ENCODE measurements at regions not wholly inside any gene's neighbourhood (a gene's known extent, or its start where the extent isn't known, plus 50 kb on each side); places are given as distances from the start of the nearest gene placed in this dataset.

DNA sequence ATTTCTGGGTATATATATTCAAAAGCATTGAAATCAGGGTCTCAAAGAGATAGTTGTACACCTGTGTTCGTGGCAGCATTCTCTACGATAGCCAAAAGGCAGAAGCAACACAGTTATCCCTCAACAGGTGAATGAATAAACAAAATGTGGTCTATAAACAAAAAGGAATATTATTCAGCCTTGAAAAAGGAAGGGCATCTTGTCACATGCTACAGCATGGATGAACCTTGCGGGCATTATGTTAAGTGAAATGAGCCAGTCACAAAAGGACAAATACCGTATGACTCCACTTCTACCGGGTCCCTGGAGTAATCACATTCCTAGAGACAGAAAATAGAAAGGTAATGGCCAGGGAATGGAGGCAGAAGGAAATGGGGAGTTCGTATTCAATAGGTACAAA lies 228.8 kb downstream of the SH3BP4 start:
- no peak for DNase-seq (ENCODE audit: low read depth in 1 of 2, low spot score in 1 of 2)
- no peaks in the 10 kb centered on the region for H3K27me3 ChIP-seq (ENCODE audit: insufficient read depth, poor library complexity, severe bottlenecking)
- H3K4me3 ChIP-seq (replicated peaks; ENCODE audit: insufficient read depth, low read length): no peak overlapping the region
- no peak overlapping the region for H3K27ac ChIP-seq (replicated peaks)
- TF ChIP-seq, protein P1, sequence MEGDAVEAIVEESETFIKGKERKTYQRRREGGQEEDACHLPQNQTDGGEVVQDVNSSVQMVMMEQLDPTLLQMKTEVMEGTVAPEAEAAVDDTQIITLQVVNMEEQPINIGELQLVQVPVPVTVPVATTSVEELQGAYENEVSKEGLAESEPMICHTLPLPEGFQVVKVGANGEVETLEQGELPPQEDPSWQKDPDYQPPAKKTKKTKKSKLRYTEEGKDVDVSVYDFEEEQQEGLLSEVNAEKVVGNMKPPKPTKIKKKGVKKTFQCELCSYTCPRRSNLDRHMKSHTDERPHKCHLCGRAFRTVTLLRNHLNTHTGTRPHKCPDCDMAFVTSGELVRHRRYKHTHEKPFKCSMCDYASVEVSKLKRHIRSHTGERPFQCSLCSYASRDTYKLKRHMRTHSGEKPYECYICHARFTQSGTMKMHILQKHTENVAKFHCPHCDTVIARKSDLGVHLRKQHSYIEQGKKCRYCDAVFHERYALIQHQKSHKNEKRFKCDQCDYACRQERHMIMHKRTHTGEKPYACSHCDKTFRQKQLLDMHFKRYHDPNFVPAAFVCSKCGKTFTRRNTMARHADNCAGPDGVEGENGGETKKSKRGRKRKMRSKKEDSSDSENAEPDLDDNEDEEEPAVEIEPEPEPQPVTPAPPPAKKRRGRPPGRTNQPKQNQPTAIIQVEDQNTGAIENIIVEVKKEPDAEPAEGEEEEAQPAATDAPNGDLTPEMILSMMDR (IDR thresholded peaks at IDR 0.05; ENCODE audit: insufficient read depth, low read length): no peak
- TF ChIP-seq POLR2AphosphoS5 (IDR thresholded peaks at IDR 0.05; ENCODE audit: low read depth) (no peak), GABPA (IDR thresholded peaks at IDR 0.05; ENCODE audit: low read depth) (no peak), SPI1 (IDR thresholded peaks at IDR 0.05; ENCODE audit: borderline replicate concordance, low read depth) (no peak)
- TF ChIP-seq, protein P2, sequence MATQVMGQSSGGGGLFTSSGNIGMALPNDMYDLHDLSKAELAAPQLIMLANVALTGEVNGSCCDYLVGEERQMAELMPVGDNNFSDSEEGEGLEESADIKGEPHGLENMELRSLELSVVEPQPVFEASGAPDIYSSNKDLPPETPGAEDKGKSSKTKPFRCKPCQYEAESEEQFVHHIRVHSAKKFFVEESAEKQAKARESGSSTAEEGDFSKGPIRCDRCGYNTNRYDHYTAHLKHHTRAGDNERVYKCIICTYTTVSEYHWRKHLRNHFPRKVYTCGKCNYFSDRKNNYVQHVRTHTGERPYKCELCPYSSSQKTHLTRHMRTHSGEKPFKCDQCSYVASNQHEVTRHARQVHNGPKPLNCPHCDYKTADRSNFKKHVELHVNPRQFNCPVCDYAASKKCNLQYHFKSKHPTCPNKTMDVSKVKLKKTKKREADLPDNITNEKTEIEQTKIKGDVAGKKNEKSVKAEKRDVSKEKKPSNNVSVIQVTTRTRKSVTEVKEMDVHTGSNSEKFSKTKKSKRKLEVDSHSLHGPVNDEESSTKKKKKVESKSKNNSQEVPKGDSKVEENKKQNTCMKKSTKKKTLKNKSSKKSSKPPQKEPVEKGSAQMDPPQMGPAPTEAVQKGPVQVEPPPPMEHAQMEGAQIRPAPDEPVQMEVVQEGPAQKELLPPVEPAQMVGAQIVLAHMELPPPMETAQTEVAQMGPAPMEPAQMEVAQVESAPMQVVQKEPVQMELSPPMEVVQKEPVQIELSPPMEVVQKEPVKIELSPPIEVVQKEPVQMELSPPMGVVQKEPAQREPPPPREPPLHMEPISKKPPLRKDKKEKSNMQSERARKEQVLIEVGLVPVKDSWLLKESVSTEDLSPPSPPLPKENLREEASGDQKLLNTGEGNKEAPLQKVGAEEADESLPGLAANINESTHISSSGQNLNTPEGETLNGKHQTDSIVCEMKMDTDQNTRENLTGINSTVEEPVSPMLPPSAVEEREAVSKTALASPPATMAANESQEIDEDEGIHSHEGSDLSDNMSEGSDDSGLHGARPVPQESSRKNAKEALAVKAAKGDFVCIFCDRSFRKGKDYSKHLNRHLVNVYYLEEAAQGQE (IDR thresholded peaks at IDR 0.05; ENCODE audit: insufficient replicate concordance, low read depth): no peak

DNA sequence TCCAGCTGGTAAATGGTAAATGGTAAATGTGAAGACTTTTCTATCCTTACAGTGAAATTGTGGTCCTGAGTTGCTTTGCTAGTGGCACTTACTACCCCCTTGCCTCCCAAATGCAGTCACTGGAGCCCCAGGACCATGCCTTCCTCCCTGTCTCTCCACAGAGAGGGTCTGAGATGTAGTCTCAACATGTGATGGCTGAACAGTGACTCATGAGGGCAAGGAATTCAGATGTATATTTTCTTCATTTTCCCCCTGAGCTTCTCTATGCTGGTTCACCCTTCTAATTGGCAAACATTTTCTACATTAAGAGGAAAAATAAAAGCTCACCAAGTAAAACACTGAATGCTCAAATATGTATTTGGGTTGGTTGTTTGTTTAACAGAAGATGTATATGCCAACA lies 232.0 kb downstream of the SH3BP4 start:
- H3K4me3 ChIP-seq (replicated peaks; ENCODE audit: insufficient read depth, low read length): no peak overlapping the region
- DNase-seq (ENCODE audit: low read depth in 1 of 2, low spot score in 1 of 2): no peak
- no peak overlapping the region for H3K27ac ChIP-seq (replicated peaks)
- no peaks in the 10 kb centered on the region for H3K27me3 ChIP-seq (ENCODE audit: insufficient read depth, poor library complexity, severe bottlenecking)
- TF ChIP-seq, protein P2 (IDR thresholded peaks at IDR 0.05; ENCODE audit: insufficient replicate concordance, low read depth): no peak
- TF ChIP-seq GABPA (IDR thresholded peaks at IDR 0.05; ENCODE audit: low read depth) (no peak), SPI1 (IDR thresholded peaks at IDR 0.05; ENCODE audit: borderline replicate concordance, low read depth) (no peak), POLR2AphosphoS5 (IDR thresholded peaks at IDR 0.05; ENCODE audit: low read depth) (no peak)
- TF ChIP-seq, protein P1 (IDR thresholded peaks at IDR 0.05; ENCODE audit: insufficient read depth, low read length): no peak

DNA sequence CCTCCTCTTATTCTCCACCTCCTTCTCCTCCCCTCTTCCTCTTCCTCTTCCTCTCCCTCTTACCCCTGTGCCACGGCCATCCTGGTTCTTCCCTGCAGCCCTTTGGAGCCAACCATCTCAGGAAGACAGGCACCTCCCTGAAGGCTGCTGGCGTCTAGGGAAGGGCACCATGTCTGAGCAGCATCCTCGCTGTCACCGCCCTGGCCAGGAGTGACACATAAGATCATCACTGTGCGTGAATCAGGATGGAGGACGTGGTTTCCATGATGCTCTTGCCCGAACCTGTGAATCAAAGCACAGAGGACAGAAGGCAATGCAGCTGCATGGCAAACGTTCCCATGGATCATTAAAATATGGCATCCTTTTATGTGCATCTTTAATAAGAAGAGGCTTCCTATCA lies 236.0 kb downstream of the SH3BP4 start:
- TF ChIP-seq GABPA (IDR thresholded peaks at IDR 0.05; ENCODE audit: low read depth) (no peak), POLR2AphosphoS5 (IDR thresholded peaks at IDR 0.05; ENCODE audit: low read depth) (no peak)
- TF ChIP-seq, protein P1 (IDR thresholded peaks at IDR 0.05; ENCODE audit: insufficient read depth, low read length): no peak
- no peak overlapping the region for H3K4me3 ChIP-seq (replicated peaks; ENCODE audit: insufficient read depth, low read length)

DNA sequence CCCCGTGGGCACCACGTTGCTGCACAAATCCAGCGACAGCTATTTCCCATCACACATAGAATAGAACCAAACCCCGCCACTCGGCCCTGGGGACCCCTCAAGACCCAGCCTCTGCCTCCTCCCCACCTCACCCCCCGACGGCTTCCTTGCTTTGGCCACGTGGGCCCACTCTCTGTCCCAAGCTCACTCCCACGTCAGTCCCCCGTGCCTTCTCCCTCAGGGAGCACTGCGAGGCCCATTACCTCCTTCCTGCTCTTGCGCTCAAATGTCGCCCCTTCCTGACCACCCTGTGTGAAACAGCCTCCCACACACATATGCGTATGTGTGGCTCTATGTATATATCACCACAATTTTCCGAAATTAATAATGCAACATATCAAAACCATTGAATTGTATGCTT lies 239.7 kb downstream of the SH3BP4 start:
- Histone ChIP-seq H3K27ac (replicated peaks) (no peak overlapping the region), H3K4me3 (replicated peaks; ENCODE audit: insufficient read depth, low read length) (no peak overlapping the region), H3K27me3 (ENCODE audit: insufficient read depth, poor library complexity, severe bottlenecking) (no peaks in the 10 kb centered on the region)
- TF ChIP-seq, protein P2 (IDR thresholded peaks at IDR 0.05; ENCODE audit: insufficient replicate concordance, low read depth): no peak
- no peak for TF ChIP-seq SPI1 (IDR thresholded peaks at IDR 0.05; ENCODE audit: borderline replicate concordance, low read depth)
- TF ChIP-seq POLR2AphosphoS5 (IDR thresholded peaks at IDR 0.05; ENCODE audit: low read depth): no peak
- TF ChIP-seq GABPA (IDR thresholded peaks at IDR 0.05; ENCODE audit: low read depth): no peak
- TF ChIP-seq, protein P1 (IDR thresholded peaks at IDR 0.05; ENCODE audit: insufficient read depth, low read length): no peak
- no peak for DNase-seq (ENCODE audit: low read depth in 1 of 2, low spot score in 1 of 2)

More for the DNA sequence above, 236.0 kb downstream of the SH3BP4 start:
- Histone ChIP-seq H3K27ac (replicated peaks) (no peak overlapping the region), H3K27me3 (ENCODE audit: insufficient read depth, poor library complexity, severe bottlenecking) (no peaks in the 10 kb centered on the region)
- no peak for DNase-seq (ENCODE audit: low read depth in 1 of 2, low spot score in 1 of 2)
